ENCODE measurements at regions not wholly inside any gene's neighbourhood (a gene's known extent, or its start where the extent isn't known, plus 50 kb on each side); places are given as distances from the start of the nearest gene placed in this dataset.

DNA sequence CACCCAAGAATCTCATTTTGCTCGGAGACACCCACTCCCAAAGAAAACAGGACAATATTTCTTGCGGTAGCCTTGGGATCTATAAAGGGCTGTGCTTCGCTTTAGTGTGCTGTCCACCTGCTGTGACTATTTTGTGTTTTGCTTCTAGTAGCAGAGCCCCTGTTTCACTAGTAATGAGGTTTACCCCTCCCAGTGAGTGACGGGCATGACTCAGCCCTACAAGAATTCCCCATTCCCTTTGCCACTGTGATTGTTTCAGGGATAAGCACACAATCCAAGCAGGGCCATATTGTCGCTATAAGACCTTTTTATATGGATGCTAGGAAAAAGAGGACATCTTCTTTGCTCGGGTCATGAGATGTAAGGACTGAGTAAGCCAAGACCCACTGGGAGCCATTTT, 62.5 kb upstream of the FOXB1 start:
- Histone ChIP-seq H3K14ac (ENCODE audit: insufficient read depth, low read length) (no peak overlapping the region), H2AK5ac (ENCODE audit: insufficient read length, low read length) (no peak overlapping the region), H2BK120ac (ENCODE audit: low read depth, low read length, poor library complexity, severe bottlenecking) (no peak overlapping the region), H3K9ac (ENCODE audit: extremely low read depth, insufficient read length, low read length) (no peak overlapping the region), H4K91ac (ENCODE audit: insufficient read length, low read depth, low read length) (no peak overlapping the region), H3K9me3 (ENCODE audit: control insufficient read depth, low read depth, low read length) (no peaks in the 10 kb centered on the region), H2BK15ac (ENCODE audit: low read depth, low read length) (no peak overlapping the region), H3K27ac (ENCODE audit: insufficient read length, low read depth, low read length) (no peak overlapping the region), H2BK20ac (ENCODE audit: low read depth, low read length, poor library complexity, severe bottlenecking) (no peak overlapping the region), H3K18ac (ENCODE audit: insufficient read length, low read depth, low read length) (no peak overlapping the region), H2AFZ (ENCODE audit: low read length) (no peak overlapping the region), H3K56ac (ENCODE audit: insufficient read length, low read depth, low read length) (no peak overlapping the region), H3K4me2 (ENCODE audit: insufficient read depth, insufficient read length, low read length) (no peak overlapping the region), H4K8ac (replicated peaks; ENCODE audit: insufficient read length, low read depth, low read length) (no peak overlapping the region), H3K4me1 (ENCODE audit: insufficient read depth, low read length) (peaks cover 11% of the 10 kb centered on the region), H4K5ac (ENCODE audit: insufficient read length, low read depth, low read length) (no peak overlapping the region), H2BK12ac (ENCODE audit: insufficient read length, low read depth, low read length) (no peak overlapping the region), H3K27me3 (ENCODE audit: insufficient read depth, low read length) (no peaks in the 10 kb centered on the region; the same call in 1 of the 2 replicates), H3K79me1 (ENCODE audit: insufficient read depth, low read depth, low read length, poor library complexity, severe bottlenecking) (no peaks in the 10 kb centered on the region), H4K20me1 (ENCODE audit: control insufficient read depth, insufficient read depth, insufficient read length) (no peaks in the 10 kb centered on the region), H3K23ac (ENCODE audit: insufficient read length, low read depth, low read length) (no peak overlapping the region), H3T11ph (ENCODE audit: low read length) (no peak overlapping the region), H3K79me2 (ENCODE audit: insufficient read depth, low read length) (no peaks in the 10 kb centered on the region), H3K23me2 (ENCODE audit: insufficient read length, low read depth, low read length, poor library complexity, severe bottlenecking) (no peaks in the 10 kb centered on the region), H2BK5ac (ENCODE audit: insufficient read length, low read length) (no peak overlapping the region), H3K4ac (ENCODE audit: low read depth, low read length) (no peak overlapping the region)
- Mint-ChIP-seq H3K36me3 (ENCODE audit: insufficient read depth in 1 of 3, low read depth in 3 of 3) (no peaks in the 10 kb centered on the region), H3K27me3 (ENCODE audit: low read depth) (no peaks in the 10 kb centered on the region; the same call in 1 of the 2 replicates), H3K27ac (peak overlapping the region in 1 of 3 experiments; percentile 71; a peak in 2 of 7 replicates), H3K9me3 (no peaks in the 10 kb centered on the region), H3K4me3 (no peak overlapping the region; a peak in 1 of 5 replicates), H3K4me1 (peaks cover 18 to 20% of the 10 kb centered on the region in 2 experiments)
- TF ChIP-seq, protein P1, sequence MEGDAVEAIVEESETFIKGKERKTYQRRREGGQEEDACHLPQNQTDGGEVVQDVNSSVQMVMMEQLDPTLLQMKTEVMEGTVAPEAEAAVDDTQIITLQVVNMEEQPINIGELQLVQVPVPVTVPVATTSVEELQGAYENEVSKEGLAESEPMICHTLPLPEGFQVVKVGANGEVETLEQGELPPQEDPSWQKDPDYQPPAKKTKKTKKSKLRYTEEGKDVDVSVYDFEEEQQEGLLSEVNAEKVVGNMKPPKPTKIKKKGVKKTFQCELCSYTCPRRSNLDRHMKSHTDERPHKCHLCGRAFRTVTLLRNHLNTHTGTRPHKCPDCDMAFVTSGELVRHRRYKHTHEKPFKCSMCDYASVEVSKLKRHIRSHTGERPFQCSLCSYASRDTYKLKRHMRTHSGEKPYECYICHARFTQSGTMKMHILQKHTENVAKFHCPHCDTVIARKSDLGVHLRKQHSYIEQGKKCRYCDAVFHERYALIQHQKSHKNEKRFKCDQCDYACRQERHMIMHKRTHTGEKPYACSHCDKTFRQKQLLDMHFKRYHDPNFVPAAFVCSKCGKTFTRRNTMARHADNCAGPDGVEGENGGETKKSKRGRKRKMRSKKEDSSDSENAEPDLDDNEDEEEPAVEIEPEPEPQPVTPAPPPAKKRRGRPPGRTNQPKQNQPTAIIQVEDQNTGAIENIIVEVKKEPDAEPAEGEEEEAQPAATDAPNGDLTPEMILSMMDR (conservative IDR thresholded peaks at IDR 0.05), result no peak
- no peak for DNase-seq
- no CpG with 5 or more reads among the region's 6 CpGs for WGBS (ENCODE audit: extremely low coverage, insufficient read length, low lambda C conversion rate)

All from H9 (cell line).